SU-DHL-6 (cell line): ENCODE measurements at regions not wholly inside any gene's neighbourhood (a gene's known extent, or its start where the extent isn't known, plus 50 kb on each side); places are given as distances from the start of the nearest gene placed in this dataset.

ENCODE experiments used
- CTCF ChIP-seq: fragments of 200-600 bp; sonication (generic); IDR thresholded peaks from one replicate; pipeline ENCODE4 v1.5.1; 2017; ENCODE audit warnings: antibody characterized with exemption, mild to moderate bottlenecking, low read length, moderate library complexity; ENCODE audit not compliant: insufficient read depth, poor library complexity, severe bottlenecking
- EZH2phosphoT487 ChIP-seq: fragments of 200-600 bp; sonication (generic), shearing (Covaris generic); conservative IDR thresholded peaks from 2 replicates; pipeline ENCODE4 v1.6.1; 2018; ENCODE audit warnings: mild to moderate bottlenecking, antibody characterized with exemption, low read length, moderate library complexity, mixed read lengths

GRCh38 chr21:23960769-23961168 is 1646.5 kb downstream of the MRPL39 start:
- TF ChIP-seq CTCF (no peak), EZH2phosphoT487 (no peak)
